GM23338 (cell line): ENCODE measurements at regions not wholly inside any gene's neighbourhood (a gene's known extent, or its start where the extent isn't known, plus 50 kb on each side); places are given as distances from the start of the nearest gene placed in this dataset.

Experiments
- ATAC-seq: fragments of 200-7000 bp; cut with Tn5 transposase; 3 replicates; pipeline ENCODE4 v1.9.1; 2020
- DNase-seq: peaks from one replicate; pipeline ENCODE4 v3.0.0-alpha.2; 2015; ENCODE audit warnings: low spot score
- H2AFZ ChIP-seq: fragments of 200-600 bp; sonication (generic); 2 replicates; pipeline ENCODE4 v1.8.0; 2016; ENCODE audit warnings: antibody characterized with exemption, mild to moderate bottlenecking, moderate library complexity
- H3F3A ChIP-seq: fragments of 200-600 bp; sonication (generic); replicated peaks from 2 replicates; pipeline ENCODE4 v1.8.0; 2017; ENCODE audit warnings: antibody characterized with exemption, mixed run types, low read depth
- H3K27ac ChIP-seq: fragments of 200-600 bp; sonication (generic); 2 replicates; pipeline ENCODE4 v1.6.1; 2016; ENCODE audit warnings: low read depth
- H3K27me3 ChIP-seq: fragments of 200-600 bp; sonication (generic); 2 replicates; pipeline ENCODE4 v1.8.0; 2016; ENCODE audit warnings: mild to moderate bottlenecking, mixed run types, moderate library complexity; ENCODE audit not compliant: insufficient read depth
- H3K36me3 ChIP-seq: fragments of 200-600 bp; sonication (generic); 2 replicates; pipeline ENCODE4 v1.8.0; 2016; ENCODE audit warnings: mild to moderate bottlenecking; ENCODE audit not compliant: insufficient read depth
- H3K4me1 ChIP-seq: fragments of 200-600 bp; sonication (generic); 2 replicates; pipeline ENCODE4 v1.8.0; 2016; ENCODE audit warnings: mild to moderate bottlenecking, moderate library complexity; ENCODE audit not compliant: insufficient read depth
- H3K4me2 ChIP-seq: fragments of 200-600 bp; sonication (generic); 2 replicates; pipeline ENCODE4 v1.7.1; 2017; ENCODE audit warnings: mixed run types
- H3K4me3 ChIP-seq: fragments of 200-600 bp; sonication (generic); 2 replicates; pipeline ENCODE4 v1.6.1; 2016; ENCODE audit warnings: mixed run types
- H3K79me2 ChIP-seq: fragments of 200-600 bp; sonication (generic); replicated peaks from 2 replicates; pipeline ENCODE4 v1.8.0; 2017; ENCODE audit warnings: mild to moderate bottlenecking; ENCODE audit not compliant: insufficient read depth
- H3K9me2 ChIP-seq: fragments of 200-600 bp; sonication (generic); 2 replicates; pipeline ENCODE4 v1.8.0; 2017; ENCODE audit not compliant: insufficient read depth
- H4K20me1 ChIP-seq: fragments of 200-600 bp; sonication (generic); replicated peaks from 2 replicates; pipeline ENCODE4 v1.8.0; 2017; ENCODE audit warnings: mild to moderate bottlenecking; ENCODE audit not compliant: insufficient read depth
- H3K27ac Mint-ChIP-seq: 2 replicates; pipeline ENCODE4 v1.8.0; 2020; ENCODE audit warnings: inconsistent platforms, mild to moderate bottlenecking, moderate library complexity, mixed read lengths
- H3K27me3 Mint-ChIP-seq: 3 replicates; pipeline ENCODE4 v1.8.0; 2022; ENCODE audit warnings: low read depth, mild to moderate bottlenecking, moderate library complexity, mixed read lengths, inconsistent platforms; ENCODE audit not compliant: insufficient read depth, poor library complexity
- H3K36me3 Mint-ChIP-seq: 3 replicates; pipeline ENCODE4 v1.8.0; 2021; ENCODE audit warnings: low read depth, mild to moderate bottlenecking, inconsistent platforms, moderate library complexity, mixed read lengths
- H3K4me1 Mint-ChIP-seq: 3 replicates; pipeline ENCODE4 v1.8.0; 2020; ENCODE audit warnings: mild to moderate bottlenecking, inconsistent platforms, mixed read lengths
- H3K4me3 Mint-ChIP-seq: 3 replicates; pipeline ENCODE4 v1.8.0; 2021; ENCODE audit warnings: moderate library complexity, mild to moderate bottlenecking, inconsistent platforms, mixed read lengths
- H3K9me3 Mint-ChIP-seq: 3 replicates; pipeline ENCODE4 v1.8.0; 2020; ENCODE audit warnings: moderate library complexity, mild to moderate bottlenecking, inconsistent platforms, mixed read lengths
- CREB1 ChIP-seq: fragments of 250-450 bp; sonication (Bioruptor Pico); IDR thresholded peaks from 2 replicates; pipeline ENCODE4 v1.5.0; 2020; ENCODE audit warnings: low read depth, mild to moderate bottlenecking, moderate library complexity
- CTCF ChIP-seq, 2 experiments: fragments of 200-600 bp in 1 of 2; sonication (generic) in 1 of 2; conservative IDR thresholded peaks; 2 replicates each; pipeline versions ENCODE4 v1.5.1 to v1.6.1; 2016 to 2017; ENCODE audit warnings: antibody characterized with exemption in 2 of 2, low read depth in 2 of 2, mild to moderate bottlenecking in 2 of 2, moderate library complexity in 1 of 2
- ETS1 ChIP-seq: IDR thresholded peaks from 2 replicates; pipeline ENCODE4 v1.6.1; 2016; ENCODE audit warnings: antibody characterized with exemption
- EZH2 ChIP-seq: fragments of 200-600 bp; sonication (generic); IDR thresholded peaks from one replicate; pipeline ENCODE4 v1.8.0; 2017; ENCODE audit warnings: antibody characterized with exemption, mild to moderate bottlenecking, low read depth; ENCODE audit not compliant: unreplicated experiment
- EZH2phosphoT487 ChIP-seq: fragments of 200-600 bp; sonication (generic); IDR thresholded peaks from one replicate; pipeline ENCODE4 v1.8.1; 2018; ENCODE audit warnings: antibody characterized with exemption; ENCODE audit not compliant: unreplicated experiment
- JUNB ChIP-seq: IDR thresholded peaks from one replicate; pipeline ENCODE4 v1.6.1; 2016; ENCODE audit warnings: antibody characterized with exemption; ENCODE audit not compliant: unreplicated experiment
- POLR2AphosphoS5 ChIP-seq: IDR thresholded peaks from 2 replicates; pipeline ENCODE4 v1.6.1; 2016; ENCODE audit warnings: antibody characterized with exemption, low read depth
- REST ChIP-seq: IDR thresholded peaks from one replicate; pipeline ENCODE4 v1.6.1; 2018; ENCODE audit warnings: antibody characterized with exemption; ENCODE audit not compliant: unreplicated experiment
- STAT1 ChIP-seq: IDR thresholded peaks from one replicate; pipeline ENCODE4 v1.6.1; 2016; ENCODE audit warnings: antibody characterized with exemption; ENCODE audit not compliant: unreplicated experiment
- ZNF331 ChIP-seq: fragments of 250-450 bp; sonication (Bioruptor Pico); IDR thresholded peaks from 2 replicates; pipeline ENCODE4 v1.5.0; 2020; ENCODE audit warnings: low read depth, mild to moderate bottlenecking, moderate library complexity

- Histone ChIP-seq H3K9me2 (no peaks in the 10 kb centered on the region), H3K27ac (no peak overlapping the region), H3F3A (no peaks in the 10 kb centered on the region), H4K20me1 (no peaks in the 10 kb centered on the region), H3K36me3 (no peaks in the 10 kb centered on the region), H2AFZ (no peak overlapping the region), H3K27me3 (no peaks in the 10 kb centered on the region), H3K4me2 (no peak overlapping the region), H3K4me1 (no peaks in the 10 kb centered on the region), H3K79me2 (no peaks in the 10 kb centered on the region), H3K4me3 (no peak overlapping the region)
- no peak for TF ChIP-seq POLR2AphosphoS5
- TF ChIP-seq EZH2phosphoT487: no peak
- no peak for TF ChIP-seq ZNF331 (CRISPR knock-in tag)
- no peak for TF ChIP-seq ETS1
- TF ChIP-seq CTCF (conservative IDR thresholded peaks at IDR 0.05; ENCODE audit: low read depth in 2 of 2): no peak
- no peak for TF ChIP-seq JUNB
- Mint-ChIP-seq H3K36me3 (peaks cover 14% of the 10 kb centered on the region; the same call in 1 of the 3 replicates), H3K27ac (no peak overlapping the region), H3K27me3 (peaks cover 7% of the 10 kb centered on the region), H3K4me3 (no peak overlapping the region), H3K9me3 (peaks cover 21% of the 10 kb centered on the region), H3K4me1 (no peaks in the 10 kb centered on the region; the same call in 2 of the 3 replicates)
- DNase-seq (no peak), ATAC-seq (no peak)
Observed at GRCh38 chr9:16230731-16231130, 639.7 kb downstream of the BNC2 start.

GRCh38 chr9:16236311-16236710 lies 634.2 kb downstream of the BNC2 start:
- Histone ChIP-seq H4K20me1 (no peaks in the 10 kb centered on the region), H3K4me2 (no peak overlapping the region), H3K9me2 (no peaks in the 10 kb centered on the region), H2AFZ (no peak overlapping the region), H3K27ac (no peak overlapping the region), H3F3A (no peaks in the 10 kb centered on the region), H3K79me2 (no peaks in the 10 kb centered on the region), H3K36me3 (no peaks in the 10 kb centered on the region), H3K27me3 (no peaks in the 10 kb centered on the region), H3K4me3 (no peak overlapping the region), H3K4me1 (no peaks in the 10 kb centered on the region)
- Mint-ChIP-seq H3K36me3 (peaks cover 14% of the 10 kb centered on the region; the same call in 1 of the 3 replicates), H3K4me3 (no peak overlapping the region), H3K4me1 (no peaks in the 10 kb centered on the region; the same call in 2 of the 3 replicates), H3K27me3 (peaks cover 11% of the 10 kb centered on the region), H3K9me3 (peaks cover 24% of the 10 kb centered on the region), H3K27ac (no peak overlapping the region)
- ATAC-seq (no peak), DNase-seq (no peak)
- TF ChIP-seq CTCF (conservative IDR thresholded peaks at IDR 0.05; ENCODE audit: low read depth in 2 of 2) (no peak), EZH2 (no peak), EZH2phosphoT487 (no peak), STAT1 (no peak), CREB1 (CRISPR knock-in tag) (no peak), REST (no peak)
